WTC11 (cell line): ENCODE measurements at regions not wholly inside any gene's neighbourhood (a gene's known extent, or its start where the extent isn't known, plus 50 kb on each side); places are given as distances from the start of the nearest gene placed in this dataset.
A peak's percentile ranks its signal among the peaks of the same experiment; 100 is the strongest.

Experiments used
- ATAC-seq: fragments of 200-7000 bp; cut with Tn5 transposase; 2 replicates; pipeline ENCODE4 v1.10.0; 2021; ENCODE audit warnings: mild to moderate bottlenecking, moderate library complexity
- CTCF ChIA-PET: fragments of 300-600 bp; sonication (Branson Sonifier 250); formaldehyde crosslinking; loops from one replicate; lab custom pipeline; 2021; ENCODE audit warnings: antibody characterized with exemption; lab: Charles Lee
- POLR2A ChIA-PET: fragments of 350-600 bp; sonication (Branson Sonifier 250); formaldehyde crosslinking; loops from one replicate; lab custom pipeline; 2021; ENCODE audit warnings: antibody characterized with exemption; lab: Charles Lee
- DNase-seq: peaks from one replicate; pipeline ENCODE4 v3.0.0; 2021; ENCODE audit warnings: low spot score
- H3K27ac Mint-ChIP-seq: 2 replicates; pipeline ENCODE4 v1.8.0; 2021; ENCODE audit warnings: mixed read lengths
- H3K27me3 Mint-ChIP-seq: 2 replicates; pipeline ENCODE4 v1.8.0; 2021; ENCODE audit warnings: low read depth, mild to moderate bottlenecking, moderate library complexity, mixed read lengths
- H3K36me3 Mint-ChIP-seq: 2 replicates; pipeline ENCODE4 v1.8.0; 2021; ENCODE audit warnings: mixed read lengths
- H3K4me1 Mint-ChIP-seq: 2 replicates; pipeline ENCODE4 v1.8.0; 2022; ENCODE audit warnings: mixed read lengths
- H3K4me3 Mint-ChIP-seq: 2 replicates; pipeline ENCODE4 v1.8.0; 2021; ENCODE audit warnings: mild to moderate bottlenecking, moderate library complexity, mixed read lengths
- H3K9me3 Mint-ChIP-seq: 2 replicates; pipeline ENCODE4 v1.8.0; 2021; ENCODE audit warnings: mixed read lengths
- AFF4 ChIP-seq: sonication (generic); formaldehyde crosslinking; IDR thresholded peaks from 2 replicates; pipeline ENCODE4 v1.8.1; 2023; ENCODE audit warnings: mild to moderate bottlenecking, missing genetic modification reagents, borderline replicate concordance
- ERG ChIP-seq: fragments of 250-450 bp; sonication (Bioruptor Pico); IDR thresholded peaks from 2 replicates; pipeline ENCODE4 v1.8.0; 2021; ENCODE audit warnings: mild to moderate bottlenecking
- FOXK1 ChIP-seq: sonication (generic); formaldehyde crosslinking; IDR thresholded peaks from 2 replicates; pipeline ENCODE4 v1.8.0; 2022; ENCODE audit warnings: mild to moderate bottlenecking, moderate library complexity, missing genetic modification reagents
- FOXP1 ChIP-seq: sonication (generic); formaldehyde crosslinking; IDR thresholded peaks from 2 replicates; pipeline ENCODE4 v1.8.0; 2022; ENCODE audit warnings: missing genetic modification reagents, mild to moderate bottlenecking, moderate library complexity, borderline replicate concordance
- HMGA2 ChIP-seq: fragments of 250-450 bp; sonication (Bioruptor Pico); IDR thresholded peaks from 2 replicates; pipeline ENCODE4 v1.4.0; 2021; ENCODE audit warnings: mild to moderate bottlenecking, moderate library complexity
- IRF2 ChIP-seq: sonication (generic); formaldehyde crosslinking; IDR thresholded peaks from 2 replicates; pipeline ENCODE4 v1.8.0; 2022; ENCODE audit warnings: low read depth, missing genetic modification reagents, borderline replicate concordance
- JAZF1 ChIP-seq: fragments of 250-450 bp; sonication (Bioruptor Pico); IDR thresholded peaks from 2 replicates; pipeline ENCODE4 v1.9.0; 2021; ENCODE audit warnings: moderate library complexity, mild to moderate bottlenecking, inconsistent platforms
- NR2C2 ChIP-seq: sonication (generic); formaldehyde crosslinking; IDR thresholded peaks from 2 replicates; pipeline ENCODE4 v1.8.0; 2022; ENCODE audit warnings: mild to moderate bottlenecking, missing genetic modification reagents
- OVOL2 ChIP-seq: fragments of 250-450 bp; sonication (Bioruptor Pico); IDR thresholded peaks from 2 replicates; pipeline ENCODE4 v1.9.0; 2021; ENCODE audit warnings: mild to moderate bottlenecking, borderline replicate concordance
- PRRX2 ChIP-seq: fragments of 250-450 bp; sonication (Bioruptor Pico); IDR thresholded peaks from 2 replicates; pipeline ENCODE4 v1.8.0; 2021; ENCODE audit warnings: mild to moderate bottlenecking
- RELA ChIP-seq: sonication (generic); formaldehyde crosslinking; IDR thresholded peaks from 2 replicates; pipeline ENCODE4 v1.8.1; 2022; ENCODE audit warnings: missing genetic modification reagents, mild to moderate bottlenecking, borderline replicate concordance
- SMAD4 ChIP-seq: sonication (generic); formaldehyde crosslinking; IDR thresholded peaks from 2 replicates; pipeline ENCODE4 v1.8.0; 2022; ENCODE audit warnings: mild to moderate bottlenecking, missing genetic modification reagents
- TCF7 ChIP-seq: sonication (generic); formaldehyde crosslinking; IDR thresholded peaks from 2 replicates; pipeline ENCODE4 v1.8.0; 2022; ENCODE audit warnings: mild to moderate bottlenecking, low read depth, missing genetic modification reagents, moderate library complexity
- TEAD4 ChIP-seq: sonication (generic); formaldehyde crosslinking; IDR thresholded peaks from 2 replicates; pipeline ENCODE4 v1.8.0; 2022; ENCODE audit warnings: mild to moderate bottlenecking, missing genetic modification reagents
- ZNF121 ChIP-seq: sonication (generic); formaldehyde crosslinking; IDR thresholded peaks from 2 replicates; pipeline ENCODE4 v1.8.0; 2023; ENCODE audit warnings: missing genetic modification reagents
- ZNF219 ChIP-seq: sonication (generic); formaldehyde crosslinking; IDR thresholded peaks from 2 replicates; pipeline ENCODE4 v1.8.0; 2023; ENCODE audit warnings: missing genetic modification reagents, mild to moderate bottlenecking, borderline replicate concordance
- ZNF416 ChIP-seq: fragments of 250-450 bp; sonication (Bioruptor Pico); IDR thresholded peaks from 2 replicates; pipeline ENCODE4 v1.9.0; 2021; ENCODE audit warnings: mild to moderate bottlenecking, inconsistent platforms
- ZNF512 ChIP-seq: sonication (generic); formaldehyde crosslinking; IDR thresholded peaks from 2 replicates; pipeline ENCODE4 v1.8.1; 2022; ENCODE audit warnings: missing genetic modification reagents, borderline replicate concordance
- TF ChIP-seq, protein P1 (sequence below): sonication (generic); formaldehyde crosslinking; IDR thresholded peaks from 2 replicates; pipeline ENCODE4 v1.8.1; 2022; ENCODE audit warnings: mild to moderate bottlenecking, missing genetic modification reagents, moderate library complexity, borderline replicate concordance
- TF ChIP-seq, protein P2 (sequence below): sonication (generic); formaldehyde crosslinking; conservative IDR thresholded peaks from 2 replicates; pipeline ENCODE4 v1.8.1; 2023; ENCODE audit warnings: mild to moderate bottlenecking, low read depth, missing genetic modification reagents, moderate library complexity
- TF ChIP-seq, protein P3 (sequence below): fragments of 250-450 bp; sonication (Bioruptor Pico); IDR thresholded peaks from 2 replicates; pipeline ENCODE4 v2.1.2; 2022; ENCODE audit warnings: mild to moderate bottlenecking, moderate library complexity

DNA sequence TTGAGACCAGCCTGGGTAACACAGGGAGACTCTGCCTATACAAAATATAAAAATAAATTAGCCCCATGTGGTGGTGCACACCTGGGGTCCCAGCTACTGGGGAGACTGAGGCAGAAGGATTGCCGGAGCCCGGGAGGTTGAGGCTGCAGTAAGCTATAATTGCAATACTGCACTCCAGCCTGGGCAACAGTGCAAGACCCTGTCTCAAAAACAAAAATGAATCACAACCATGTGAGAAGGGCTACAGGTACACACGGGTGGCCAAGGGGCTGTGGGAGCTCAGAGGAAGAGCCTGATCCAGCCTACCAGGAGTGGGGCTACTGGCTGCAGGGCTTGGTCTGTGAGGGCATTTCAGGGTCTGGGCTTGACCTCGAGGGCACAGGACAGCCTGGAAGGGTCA is 55.2 kb upstream of the STXBP1 start:
- H3K36me3 Mint-ChIP-seq = 0 out of 2 replicates have a peak, but pooled peaks cover 3% of the 10 kb centered on the region
- peaks cover 47% of the 10 kb centered on the region for H3K4me1 Mint-ChIP-seq
- no peak for ATAC-seq
- peaks cover 4% of the 10 kb centered on the region; the same call in 1 of the 2 replicates for H3K9me3 Mint-ChIP-seq
- CTCF ChIA-PET = interaction anchor here (0.6 to 3.4 kb wide), 6 partner anchors 11 to 65 kb away, joined by 3 to 18 read pairs (median 6); a partner anchor contains a TSS
- no peaks in the 10 kb centered on the region for H3K27me3 Mint-ChIP-seq
- TF ChIP-seq ERG (CRISPR knock-in tag) (no peak), HMGA2 (CRISPR knock-in tag) (no peak), ZNF121 (CRISPR knock-in tag) (peak; percentile 49; the same call in 1 of the 2 replicates), ZNF416 (no peak)
- TF ChIP-seq, all 79 proteins: peak for 1
- Mint-ChIP-seq H3K27ac (no peak overlapping the region), H3K4me3 (no peak overlapping the region)
- no peak for DNase-seq
- POLR2A ChIA-PET = no interaction called here

GRCh38 chr9:127557466-127557869 is 54.6 kb upstream of the STXBP1 start:
- CTCF ChIA-PET = interaction anchor here (0.6 to 3.4 kb wide), 9 partner anchors 11 to 386 kb away, joined by 3 to 18 read pairs (median 5); partner anchors contain the start of genes PTRH1 and TOR2A

More at GRCh38 chr9:127557466-127557869, 54.6 kb upstream of the STXBP1 start:
- peaks cover 4% of the 10 kb centered on the region; the same call in 1 of the 2 replicates for H3K9me3 Mint-ChIP-seq
- H3K27me3 Mint-ChIP-seq = no peaks in the 10 kb centered on the region
- H3K27ac Mint-ChIP-seq = no peak overlapping the region
- H3K36me3 Mint-ChIP-seq = 0 out of 2 replicates have a peak, but pooled peaks cover 3% of the 10 kb centered on the region
- TF ChIP-seq OVOL2 (CRISPR knock-in tag) (no peak), FOXP1 (CRISPR knock-in tag) (no peak), AFF4 (CRISPR knock-in tag) (no peak), TEAD4 (CRISPR knock-in tag) (no peak), ZNF512 (CRISPR knock-in tag) (no peak), ZNF219 (CRISPR knock-in tag) (no peak), PRRX2 (no peak), FOXK1 (CRISPR knock-in tag) (no peak), RELA (CRISPR knock-in tag) (no peak), TCF7 (no peak), NR2C2 (no peak), ZNF416 (no peak), SMAD4 (CRISPR knock-in tag) (no peak), IRF2 (CRISPR knock-in tag) (no peak), JAZF1 (CRISPR knock-in tag) (no peak)
- TF ChIP-seq, protein P1, sequence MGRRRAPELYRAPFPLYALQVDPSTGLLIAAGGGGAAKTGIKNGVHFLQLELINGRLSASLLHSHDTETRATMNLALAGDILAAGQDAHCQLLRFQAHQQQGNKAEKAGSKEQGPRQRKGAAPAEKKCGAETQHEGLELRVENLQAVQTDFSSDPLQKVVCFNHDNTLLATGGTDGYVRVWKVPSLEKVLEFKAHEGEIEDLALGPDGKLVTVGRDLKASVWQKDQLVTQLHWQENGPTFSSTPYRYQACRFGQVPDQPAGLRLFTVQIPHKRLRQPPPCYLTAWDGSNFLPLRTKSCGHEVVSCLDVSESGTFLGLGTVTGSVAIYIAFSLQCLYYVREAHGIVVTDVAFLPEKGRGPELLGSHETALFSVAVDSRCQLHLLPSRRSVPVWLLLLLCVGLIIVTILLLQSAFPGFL (CRISPR knock-in tag) = no peak
- TF ChIP-seq, protein P2, sequence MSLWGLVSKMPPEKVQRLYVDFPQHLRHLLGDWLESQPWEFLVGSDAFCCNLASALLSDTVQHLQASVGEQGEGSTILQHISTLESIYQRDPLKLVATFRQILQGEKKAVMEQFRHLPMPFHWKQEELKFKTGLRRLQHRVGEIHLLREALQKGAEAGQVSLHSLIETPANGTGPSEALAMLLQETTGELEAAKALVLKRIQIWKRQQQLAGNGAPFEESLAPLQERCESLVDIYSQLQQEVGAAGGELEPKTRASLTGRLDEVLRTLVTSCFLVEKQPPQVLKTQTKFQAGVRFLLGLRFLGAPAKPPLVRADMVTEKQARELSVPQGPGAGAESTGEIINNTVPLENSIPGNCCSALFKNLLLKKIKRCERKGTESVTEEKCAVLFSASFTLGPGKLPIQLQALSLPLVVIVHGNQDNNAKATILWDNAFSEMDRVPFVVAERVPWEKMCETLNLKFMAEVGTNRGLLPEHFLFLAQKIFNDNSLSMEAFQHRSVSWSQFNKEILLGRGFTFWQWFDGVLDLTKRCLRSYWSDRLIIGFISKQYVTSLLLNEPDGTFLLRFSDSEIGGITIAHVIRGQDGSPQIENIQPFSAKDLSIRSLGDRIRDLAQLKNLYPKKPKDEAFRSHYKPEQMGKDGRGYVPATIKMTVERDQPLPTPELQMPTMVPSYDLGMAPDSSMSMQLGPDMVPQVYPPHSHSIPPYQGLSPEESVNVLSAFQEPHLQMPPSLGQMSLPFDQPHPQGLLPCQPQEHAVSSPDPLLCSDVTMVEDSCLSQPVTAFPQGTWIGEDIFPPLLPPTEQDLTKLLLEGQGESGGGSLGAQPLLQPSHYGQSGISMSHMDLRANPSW (CRISPR knock-in tag) = no peak
- TF ChIP-seq, protein P3, sequence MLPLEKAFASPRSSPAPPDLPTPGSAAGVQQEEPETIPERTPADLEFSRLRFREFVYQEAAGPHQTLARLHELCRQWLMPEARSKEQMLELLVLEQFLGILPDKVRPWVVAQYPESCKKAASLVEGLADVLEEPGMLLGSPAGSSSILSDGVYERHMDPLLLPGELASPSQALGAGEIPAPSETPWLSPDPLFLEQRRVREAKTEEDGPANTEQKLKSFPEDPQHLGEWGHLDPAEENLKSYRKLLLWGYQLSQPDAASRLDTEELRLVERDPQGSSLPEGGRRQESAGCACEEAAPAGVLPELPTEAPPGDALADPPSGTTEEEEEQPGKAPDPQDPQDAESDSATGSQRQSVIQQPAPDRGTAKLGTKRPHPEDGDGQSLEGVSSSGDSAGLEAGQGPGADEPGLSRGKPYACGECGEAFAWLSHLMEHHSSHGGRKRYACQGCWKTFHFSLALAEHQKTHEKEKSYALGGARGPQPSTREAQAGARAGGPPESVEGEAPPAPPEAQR = no peak
- DNase-seq (no peak), ATAC-seq (peak; percentile 13; the same call in 1 of the 2 replicates)
- no peak overlapping the region for H3K4me3 Mint-ChIP-seq
- peaks cover 52% of the 10 kb centered on the region for H3K4me1 Mint-ChIP-seq
- POLR2A ChIA-PET = no interaction called here
